CD14-positive monocyte (primary cell): ENCODE measurements at regions not wholly inside any gene's neighbourhood (a gene's known extent, or its start where the extent isn't known, plus 50 kb on each side); places are given as distances from the start of the nearest gene placed in this dataset.

Experiments used
- DNase-seq, 3 donors: peaks; one replicate each; pipeline ENCODE4 v3.0.0-alpha.2; 2011 to 2022
- H2AFZ ChIP-seq: 2 replicates; pipeline ENCODE4 v1.6.0; 2012; ENCODE audit warnings: mild to moderate bottlenecking, low read depth, low read length, inconsistent platforms; ENCODE audit not compliant: insufficient read depth, poor library complexity, severe bottlenecking
- H3K27ac ChIP-seq, 2 donors: 1 replicate in 1 of 2; 2 replicates in 1 of 2; pipeline ENCODE4 v1.5.1; 2012 to 2013; ENCODE audit warnings: low read length in 2 of 2, control low read depth in 1 of 2, inconsistent platforms in 1 of 2, low read depth in 1 of 2, mild to moderate bottlenecking in 1 of 2
- H3K27me3 ChIP-seq, 2 donors: one replicate each; pipeline versions ENCODE4 v1.6.0 to v1.6.1; 2011 to 2013; ENCODE audit warnings: low read length in 2 of 2; ENCODE audit not compliant: control insufficient read depth in 2 of 2, insufficient read depth in 2 of 2
- H3K36me3 ChIP-seq, 2 donors: replicated peaks in 1 of 2; 1 replicate in 1 of 2; 2 replicates in 1 of 2; pipeline versions ENCODE4 v1.5.1 to v1.6.1; 2012 to 2013; ENCODE audit warnings: low read length in 2 of 2, control low read depth in 1 of 2, inconsistent platforms in 1 of 2, mild to moderate bottlenecking in 1 of 2; ENCODE audit not compliant: insufficient read depth in 2 of 2, control insufficient read depth in 1 of 2
- H3K4me1 ChIP-seq, 2 donors: 1 replicate in 1 of 2; 2 replicates in 1 of 2; pipeline versions ENCODE4 v1.5.1 to v1.6.1; 2012 to 2013; ENCODE audit warnings: low read length in 2 of 2, control low read depth in 1 of 2, inconsistent platforms in 1 of 2, mild to moderate bottlenecking in 1 of 2, moderate library complexity in 1 of 2; ENCODE audit not compliant: insufficient read depth in 2 of 2, control insufficient read depth in 1 of 2
- H3K4me2 ChIP-seq: replicated peaks from 2 replicates; pipeline ENCODE3; 2012; ENCODE audit warnings: low read length, moderate library complexity, mild to moderate bottlenecking; ENCODE audit not compliant: poor library complexity, severe bottlenecking; ENCODE audit errors: extremely low read depth
- H3K4me3 ChIP-seq, 3 experiments: fragments of 200-600 bp in 1 of 3; sonication (generic) in 1 of 3; replicated peaks in 1 of 3; 1 replicate in 2 of 3; 2 replicates in 1 of 3; pipeline ENCODE4 v1.5.1; 2011 to 2013; ENCODE audit warnings: low read length in 3 of 3, mild to moderate bottlenecking in 3 of 3, control low read depth in 2 of 3, low read depth in 2 of 3, inconsistent platforms in 1 of 3, moderate library complexity in 1 of 3
- H3K79me2 ChIP-seq: 2 replicates; pipeline ENCODE4 v1.6.0; 2012; ENCODE audit warnings: mild to moderate bottlenecking, control low read depth, inconsistent platforms, low read length, moderate library complexity; ENCODE audit not compliant: insufficient read depth
- H3K9ac ChIP-seq: 2 replicates; pipeline ENCODE4 v1.6.0; 2017; ENCODE audit warnings: low read length, mild to moderate bottlenecking; ENCODE audit not compliant: insufficient read depth, poor library complexity, severe bottlenecking
- H3K9me3 ChIP-seq, 2 donors: replicated peaks in 1 of 2; 1 replicate in 1 of 2; 2 replicates in 1 of 2; pipeline versions ENCODE4 v1.5.1 to v1.6.1; 2012 to 2013; ENCODE audit warnings: low read length in 2 of 2, control low read depth in 1 of 2; ENCODE audit not compliant: control insufficient read depth in 1 of 2, insufficient read depth in 1 of 2
- H4K20me1 ChIP-seq: 2 replicates; pipeline ENCODE4 v1.6.0; 2012; ENCODE audit warnings: mild to moderate bottlenecking, low read length, control low read depth, moderate library complexity; ENCODE audit not compliant: insufficient read depth
- H3K27ac Mint-ChIP-seq, 7 donors: one replicate each; pipeline ENCODE4 v1.8.0; 2020; ENCODE audit warnings: mild to moderate bottlenecking in 7 of 7, mixed read lengths in 7 of 7, moderate library complexity in 6 of 7, inconsistent platforms in 2 of 7
- H3K27me3 Mint-ChIP-seq, 3 donors: one replicate each; pipeline ENCODE4 v1.8.0; 2021 to 2022; ENCODE audit warnings: low read depth in 3 of 3, mild to moderate bottlenecking in 3 of 3, mixed read lengths in 3 of 3, moderate library complexity in 3 of 3, inconsistent platforms in 1 of 3
- H3K36me3 Mint-ChIP-seq, 2 donors: one replicate each; pipeline ENCODE4 v1.8.0; 2020; ENCODE audit warnings: mixed read lengths in 2 of 2, inconsistent platforms in 1 of 2, mild to moderate bottlenecking in 1 of 2
- H3K4me1 Mint-ChIP-seq: one replicate; pipeline ENCODE4 v1.8.0; 2020; ENCODE audit warnings: mild to moderate bottlenecking, mixed read lengths
- H3K4me3 Mint-ChIP-seq, 2 donors: one replicate each; pipeline ENCODE4 v1.8.0; 2020; ENCODE audit warnings: mild to moderate bottlenecking in 2 of 2, mixed read lengths in 2 of 2, moderate library complexity in 1 of 2
- H3K9me3 Mint-ChIP-seq, 7 donors: one replicate each; pipeline ENCODE4 v1.8.0; 2020 to 2022; ENCODE audit warnings: mixed read lengths in 7 of 7, mild to moderate bottlenecking in 6 of 7, moderate library complexity in 6 of 7, inconsistent platforms in 2 of 7
- WGBS: methylation state at CpG from one replicate; pipeline ENCODE4 v1.1.5; 2013; ENCODE audit warnings: missing lambda C conversion rate; ENCODE audit not compliant: insufficient coverage; 5-methylcytosine and 5-hydroxymethylcytosine counted together
- intact Hi-C, 2 donors: fragments of 100-400 bp; cut with micrococcal nuclease; formaldehyde crosslinking; loops; one replicate each; pipeline versions ENCODE4 v1.15.0 to v1.15.1; 2023
- TF ChIP-seq, protein P1 (sequence below): fragments of 200-600 bp; IDR thresholded peaks from one replicate; pipeline ENCODE4 v1.8.0; 2022; ENCODE audit warnings: antibody characterized with exemption, mild to moderate bottlenecking

DNA sequence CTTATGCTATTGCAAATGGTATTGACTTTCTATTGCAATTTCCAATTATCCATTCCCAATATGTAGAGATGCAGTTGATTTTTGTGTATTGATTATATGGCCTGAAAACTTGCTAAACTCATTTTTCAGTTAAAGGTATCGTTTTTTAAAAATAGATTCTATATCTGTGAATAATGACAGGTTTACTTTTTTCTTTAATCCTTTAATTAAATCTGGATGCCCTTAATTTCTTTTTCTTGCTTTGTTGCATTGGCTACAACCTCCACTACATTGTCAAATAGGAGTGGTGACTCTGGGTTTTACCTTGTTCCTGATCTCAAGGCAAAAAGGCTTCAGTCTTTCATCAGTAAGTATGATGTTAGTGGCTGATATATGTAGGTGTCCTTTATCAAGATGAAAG, 522.4 kb downstream of the MATN1 start:
- H3K27ac ChIP-seq = no peak overlapping the region
- H3K9me3 ChIP-seq = no peaks in the 10 kb centered on the region
- Mint-ChIP-seq H3K27me3 (peaks cover 5 to 16% (median 10%) of the 10 kb centered on the region in 3 donors), H3K36me3 (no peaks in the 10 kb centered on the region), H3K27ac (no peak overlapping the region), H3K4me3 (no peak overlapping the region), H3K4me1 (no peaks in the 10 kb centered on the region), H3K9me3 (peaks cover 0 to 9% (median 6%) of the 10 kb centered on the region in 7 donors)
- no peak overlapping the region for H3K9ac ChIP-seq
- no peaks in the 10 kb centered on the region for H3K4me1 ChIP-seq
- no peaks in the 10 kb centered on the region for H3K79me2 ChIP-seq
- no peak for DNase-seq
- no peaks in the 10 kb centered on the region for H3K27me3 ChIP-seq
- H3K4me3 ChIP-seq = no peak overlapping the region
- H4K20me1 ChIP-seq = no peaks in the 10 kb centered on the region
- no peak overlapping the region for H3K4me2 ChIP-seq
- WGBS = no CpG with 5 or more reads among the region's 1 CpG
- TF ChIP-seq, protein P1, sequence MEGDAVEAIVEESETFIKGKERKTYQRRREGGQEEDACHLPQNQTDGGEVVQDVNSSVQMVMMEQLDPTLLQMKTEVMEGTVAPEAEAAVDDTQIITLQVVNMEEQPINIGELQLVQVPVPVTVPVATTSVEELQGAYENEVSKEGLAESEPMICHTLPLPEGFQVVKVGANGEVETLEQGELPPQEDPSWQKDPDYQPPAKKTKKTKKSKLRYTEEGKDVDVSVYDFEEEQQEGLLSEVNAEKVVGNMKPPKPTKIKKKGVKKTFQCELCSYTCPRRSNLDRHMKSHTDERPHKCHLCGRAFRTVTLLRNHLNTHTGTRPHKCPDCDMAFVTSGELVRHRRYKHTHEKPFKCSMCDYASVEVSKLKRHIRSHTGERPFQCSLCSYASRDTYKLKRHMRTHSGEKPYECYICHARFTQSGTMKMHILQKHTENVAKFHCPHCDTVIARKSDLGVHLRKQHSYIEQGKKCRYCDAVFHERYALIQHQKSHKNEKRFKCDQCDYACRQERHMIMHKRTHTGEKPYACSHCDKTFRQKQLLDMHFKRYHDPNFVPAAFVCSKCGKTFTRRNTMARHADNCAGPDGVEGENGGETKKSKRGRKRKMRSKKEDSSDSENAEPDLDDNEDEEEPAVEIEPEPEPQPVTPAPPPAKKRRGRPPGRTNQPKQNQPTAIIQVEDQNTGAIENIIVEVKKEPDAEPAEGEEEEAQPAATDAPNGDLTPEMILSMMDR = no peak
- intact Hi-C loops = no loop called here
- H3K36me3 ChIP-seq = no peaks in the 10 kb centered on the region
- H2AFZ ChIP-seq = no peak overlapping the region

DNA sequence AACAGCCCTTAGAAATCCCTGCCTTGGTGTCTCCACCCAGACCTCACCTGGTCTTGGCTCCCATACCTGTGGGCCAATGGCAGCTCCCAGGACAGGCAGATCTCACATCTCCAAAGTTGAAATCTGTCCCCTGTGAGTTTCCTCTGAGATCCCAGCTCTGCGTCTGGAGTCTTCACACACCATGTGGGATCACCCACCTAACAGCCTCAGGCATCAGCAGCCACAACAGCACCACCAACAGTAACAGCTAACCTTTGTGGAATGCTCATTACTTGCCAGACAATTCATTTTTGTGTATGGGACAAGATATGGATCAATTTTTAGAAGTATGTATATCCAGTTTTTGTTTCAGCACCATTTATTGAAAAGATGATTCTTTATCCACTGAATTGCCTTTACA, 523.2 kb downstream of the MATN1 start:
- Mint-ChIP-seq H3K4me1 (no peaks in the 10 kb centered on the region), H3K36me3 (no peaks in the 10 kb centered on the region), H3K9me3 (peaks cover 0 to 9% (median 6%) of the 10 kb centered on the region in 7 donors), H3K27me3 (peaks cover 5 to 16% (median 10%) of the 10 kb centered on the region in 3 donors), H3K27ac (no peak overlapping the region), H3K4me3 (no peak overlapping the region)
- H3K36me3 ChIP-seq = no peaks in the 10 kb centered on the region
- H3K4me2 ChIP-seq = no peak overlapping the region
- H3K27me3 ChIP-seq = no peaks in the 10 kb centered on the region
- H4K20me1 ChIP-seq = no peaks in the 10 kb centered on the region
- TF ChIP-seq, protein P1 = no peak
- H3K4me3 ChIP-seq = no peak overlapping the region
- intact Hi-C loops = no loop called here
- no peak overlapping the region for H3K27ac ChIP-seq
- H3K4me1 ChIP-seq = no peaks in the 10 kb centered on the region
- H3K9me3 ChIP-seq = no peaks in the 10 kb centered on the region
- H2AFZ ChIP-seq = no peak overlapping the region
- H3K79me2 ChIP-seq = no peaks in the 10 kb centered on the region
- no CpG with 5 or more reads among the region's 1 CpG for WGBS
- no peak for DNase-seq
- no peak overlapping the region for H3K9ac ChIP-seq
